SK-N-SH (cell line): ENCODE measurements at regions not wholly inside any gene's neighbourhood (a gene's known extent, or its start where the extent isn't known, plus 50 kb on each side); places are given as distances from the start of the nearest gene placed in this dataset.

ENCODE experiments used
- CTCF ChIP-seq: fragments of 200-600 bp; sonication (generic); IDR thresholded peaks from 2 replicates; pipeline ENCODE4 v1.6.1; 2017; ENCODE audit warnings: antibody characterized with exemption, mild to moderate bottlenecking, moderate library complexity
- EP300 ChIP-seq, 2 experiments: IDR thresholded peaks; 2 replicates each; pipeline versions ENCODE4 v1.4.0 to v1.6.1; 2012; ENCODE audit warnings: borderline replicate concordance in 1 of 2, low read depth in 1 of 2, low read length in 1 of 2
- FOXM1 ChIP-seq: IDR thresholded peaks from 2 replicates; pipeline ENCODE4 v1.4.0; 2012; ENCODE audit warnings: low read depth, mild to moderate bottlenecking
- MAX ChIP-seq: IDR thresholded peaks from 2 replicates; pipeline ENCODE4 v1.4.0; 2012; ENCODE audit warnings: low read depth
- NFIC ChIP-seq: IDR thresholded peaks from 2 replicates; pipeline ENCODE4 v1.4.0; 2012; ENCODE audit warnings: borderline replicate concordance
- POLR2AphosphoS5 ChIP-seq: IDR thresholded peaks from 2 replicates; pipeline ENCODE4 v1.6.1; 2012; ENCODE audit warnings: low read depth, low read length

- TF ChIP-seq CTCF (no peak), FOXM1 (no peak), MAX (no peak), EP300 (IDR thresholded peaks at IDR 0.05; ENCODE audit: borderline replicate concordance in 1 of 2, low read depth in 1 of 2, low read length in 1 of 2) (no peak), POLR2AphosphoS5 (no peak), NFIC (no peak)
Measured at GRCh38 chr20:55641497-55641896, 363.8 kb downstream of the CBLN4 start.
